Type B pancreatic cell (in vitro differentiated cells): ENCODE measurements at regions not wholly inside any gene's neighbourhood (a gene's known extent, or its start where the extent isn't known, plus 50 kb on each side); places are given as distances from the start of the nearest gene placed in this dataset.

ENCODE experiments used
- DNase-seq: peaks from one replicate; pipeline ENCODE4 v3.0.0; 2021; ENCODE audit warnings: mixed read lengths; ENCODE audit not compliant: unreplicated experiment; ENCODE audit errors: extremely low spot score
- H3K27ac Mint-ChIP-seq: 2 replicates; pipeline ENCODE4 v1.8.0; 2021; ENCODE audit warnings: mild to moderate bottlenecking, mixed read lengths
- H3K27me3 Mint-ChIP-seq: 2 replicates; pipeline ENCODE4 v1.8.0; 2021; ENCODE audit warnings: mixed read lengths
- H3K36me3 Mint-ChIP-seq: 2 replicates; pipeline ENCODE4 v1.8.0; 2021; ENCODE audit warnings: mixed read lengths
- H3K4me1 Mint-ChIP-seq: one replicate; pipeline ENCODE4 v1.8.0; 2021; ENCODE audit warnings: mixed read lengths; ENCODE audit not compliant: unreplicated experiment
- H3K4me3 Mint-ChIP-seq: 2 replicates; pipeline ENCODE4 v1.8.0; 2021; ENCODE audit warnings: mild to moderate bottlenecking, mixed read lengths
- H3K9me3 Mint-ChIP-seq: 2 replicates; pipeline ENCODE4 v1.8.0; 2021; ENCODE audit warnings: mixed read lengths
- TF ChIP-seq, protein P1 (sequence below): fragments of 200-600 bp; sonication (generic); conservative IDR thresholded peaks from 2 replicates; pipeline ENCODE4 v1.5.0; 2021; ENCODE audit warnings: antibody characterized with exemption, mild to moderate bottlenecking

DNA sequence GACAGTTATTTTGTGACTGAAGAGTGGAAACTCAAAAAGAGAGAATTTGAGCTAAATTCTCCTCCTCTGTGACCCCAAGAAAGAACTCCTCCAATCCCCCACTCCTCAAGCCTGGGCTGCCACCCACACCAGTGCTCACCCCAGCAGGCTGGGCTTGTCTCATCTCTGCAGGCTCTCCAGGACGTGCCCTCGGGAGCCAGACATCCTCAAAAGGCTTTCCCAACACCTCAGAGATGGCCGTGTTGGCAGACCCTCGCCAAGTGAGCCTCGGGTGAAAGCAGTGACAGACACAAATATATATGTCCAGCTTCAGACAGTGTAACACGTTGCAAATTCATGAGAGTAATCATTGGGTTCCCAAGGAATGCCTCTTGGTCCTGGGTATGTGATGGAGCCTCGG is 377.7 kb upstream of the SALL3 start:
- Mint-ChIP-seq H3K27ac (no peak overlapping the region), H3K36me3 (no peaks in the 10 kb centered on the region), H3K4me1 (peaks cover 14% of the 10 kb centered on the region), H3K27me3 (peaks cover 11% of the 10 kb centered on the region), H3K9me3 (peaks cover 5% of the 10 kb centered on the region), H3K4me3 (no peak overlapping the region)
- TF ChIP-seq, protein P1, sequence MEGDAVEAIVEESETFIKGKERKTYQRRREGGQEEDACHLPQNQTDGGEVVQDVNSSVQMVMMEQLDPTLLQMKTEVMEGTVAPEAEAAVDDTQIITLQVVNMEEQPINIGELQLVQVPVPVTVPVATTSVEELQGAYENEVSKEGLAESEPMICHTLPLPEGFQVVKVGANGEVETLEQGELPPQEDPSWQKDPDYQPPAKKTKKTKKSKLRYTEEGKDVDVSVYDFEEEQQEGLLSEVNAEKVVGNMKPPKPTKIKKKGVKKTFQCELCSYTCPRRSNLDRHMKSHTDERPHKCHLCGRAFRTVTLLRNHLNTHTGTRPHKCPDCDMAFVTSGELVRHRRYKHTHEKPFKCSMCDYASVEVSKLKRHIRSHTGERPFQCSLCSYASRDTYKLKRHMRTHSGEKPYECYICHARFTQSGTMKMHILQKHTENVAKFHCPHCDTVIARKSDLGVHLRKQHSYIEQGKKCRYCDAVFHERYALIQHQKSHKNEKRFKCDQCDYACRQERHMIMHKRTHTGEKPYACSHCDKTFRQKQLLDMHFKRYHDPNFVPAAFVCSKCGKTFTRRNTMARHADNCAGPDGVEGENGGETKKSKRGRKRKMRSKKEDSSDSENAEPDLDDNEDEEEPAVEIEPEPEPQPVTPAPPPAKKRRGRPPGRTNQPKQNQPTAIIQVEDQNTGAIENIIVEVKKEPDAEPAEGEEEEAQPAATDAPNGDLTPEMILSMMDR = no peak
- no peak for DNase-seq

DNA sequence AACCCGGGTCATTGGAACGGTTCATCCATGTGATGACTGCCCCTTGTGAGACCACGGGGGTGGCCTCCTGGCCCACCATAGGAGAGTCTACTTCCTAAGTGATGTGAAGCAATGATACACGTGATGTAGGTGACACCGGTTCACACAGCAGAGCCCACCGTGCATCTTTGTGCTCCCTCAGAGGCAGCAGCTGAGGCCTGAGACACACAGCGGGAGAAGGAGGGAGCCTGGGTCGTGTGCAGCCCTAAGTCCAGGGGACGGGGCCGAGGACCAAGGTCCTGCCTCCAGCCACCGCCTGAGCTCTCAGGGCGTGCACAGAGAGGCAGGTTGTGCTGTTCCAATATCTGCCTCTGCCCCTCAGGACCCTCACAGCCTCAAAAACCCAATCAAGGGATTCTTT is 377.2 kb upstream of the SALL3 start:
- Mint-ChIP-seq H3K9me3 (peaks cover 5% of the 10 kb centered on the region), H3K27ac (no peak overlapping the region), H3K4me3 (no peak overlapping the region), H3K27me3 (peaks cover 16% of the 10 kb centered on the region), H3K36me3 (no peaks in the 10 kb centered on the region), H3K4me1 (peaks cover 13% of the 10 kb centered on the region)
- TF ChIP-seq, protein P1 = no peak
- no peak for DNase-seq

DNA sequence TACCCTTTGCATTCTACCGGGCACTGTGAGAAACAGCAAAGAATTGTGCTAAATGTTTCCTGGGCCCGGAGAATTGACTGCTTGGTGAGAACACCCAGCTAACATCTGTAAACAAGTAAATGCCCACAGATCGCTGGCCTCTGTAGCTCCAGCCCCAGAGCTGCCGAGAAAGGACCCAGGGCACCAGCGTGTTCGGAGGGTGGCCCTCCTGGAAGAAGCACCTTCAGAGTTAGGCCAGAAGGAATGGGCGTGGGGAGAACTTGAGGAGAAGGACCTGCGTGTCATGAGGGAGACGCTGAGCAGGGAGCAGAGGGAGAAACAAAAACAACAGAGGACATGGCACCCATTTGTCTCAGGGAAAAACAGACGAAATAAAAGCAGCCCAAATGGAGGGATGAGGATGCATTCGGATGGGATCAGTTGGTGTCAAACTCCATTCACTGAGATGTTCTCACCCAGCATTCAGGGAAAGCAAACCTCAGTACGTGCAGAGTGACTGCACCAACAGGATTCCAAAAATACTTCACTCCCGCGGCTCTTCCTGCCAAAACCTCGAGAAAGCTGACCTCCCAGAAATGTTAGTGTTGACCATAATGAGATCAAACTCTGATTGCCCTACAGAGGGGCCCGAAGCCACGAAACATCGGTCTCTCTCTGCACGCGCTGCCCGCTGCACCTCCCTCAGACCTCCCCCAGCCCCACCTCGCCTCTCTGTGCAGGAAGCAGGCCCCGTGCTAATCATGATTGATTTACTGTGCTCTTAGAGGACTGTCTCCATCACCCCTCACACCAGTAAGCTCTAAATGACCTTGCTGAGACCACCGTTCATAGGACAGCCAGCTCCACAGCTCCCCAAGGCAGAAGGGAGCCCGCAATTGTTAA is 376.3 kb upstream of the SALL3 start:
- H3K27ac Mint-ChIP-seq = no peak overlapping the region

DNA sequence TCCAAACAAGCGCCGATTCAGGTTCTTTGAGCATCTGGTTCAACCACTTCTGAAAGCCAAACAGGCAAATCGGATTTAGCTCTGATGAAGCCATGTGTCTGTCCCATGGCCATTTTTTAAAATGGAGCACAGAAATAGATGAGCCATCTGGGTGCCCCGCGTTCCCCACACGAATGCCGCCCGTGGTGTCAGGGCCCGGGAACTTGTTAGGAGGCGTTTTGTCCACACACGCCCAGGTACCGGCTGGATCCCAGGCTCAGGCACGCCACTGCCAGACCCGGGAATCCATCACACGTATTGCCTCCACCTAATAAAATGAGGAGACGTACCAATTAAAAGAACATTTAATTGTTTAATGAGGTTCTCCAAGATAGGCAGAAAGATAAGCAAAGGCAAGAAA is 374.4 kb upstream of the SALL3 start:
- no peaks in the 10 kb centered on the region for H3K36me3 Mint-ChIP-seq
- peaks cover 11% of the 10 kb centered on the region for H3K27me3 Mint-ChIP-seq
- DNase-seq = peak; percentile 54
- no peak overlapping the region for H3K4me3 Mint-ChIP-seq
- H3K27ac Mint-ChIP-seq = no peak overlapping the region
- H3K4me1 Mint-ChIP-seq = peaks cover 20% of the 10 kb centered on the region
- TF ChIP-seq, protein P1 = no peak
- H3K9me3 Mint-ChIP-seq = no peaks in the 10 kb centered on the region

More for the DNA sequence above, 376.3 kb upstream of the SALL3 start:
- H3K36me3 Mint-ChIP-seq = no peaks in the 10 kb centered on the region
- peak overlapping the region; percentile 6 for H3K4me3 Mint-ChIP-seq
- no peak for DNase-seq
- H3K9me3 Mint-ChIP-seq = peaks cover 3% of the 10 kb centered on the region
- peaks cover 14% of the 10 kb centered on the region for H3K27me3 Mint-ChIP-seq
- TF ChIP-seq, protein P1 = no peak
- peaks cover 16% of the 10 kb centered on the region for H3K4me1 Mint-ChIP-seq

DNA sequence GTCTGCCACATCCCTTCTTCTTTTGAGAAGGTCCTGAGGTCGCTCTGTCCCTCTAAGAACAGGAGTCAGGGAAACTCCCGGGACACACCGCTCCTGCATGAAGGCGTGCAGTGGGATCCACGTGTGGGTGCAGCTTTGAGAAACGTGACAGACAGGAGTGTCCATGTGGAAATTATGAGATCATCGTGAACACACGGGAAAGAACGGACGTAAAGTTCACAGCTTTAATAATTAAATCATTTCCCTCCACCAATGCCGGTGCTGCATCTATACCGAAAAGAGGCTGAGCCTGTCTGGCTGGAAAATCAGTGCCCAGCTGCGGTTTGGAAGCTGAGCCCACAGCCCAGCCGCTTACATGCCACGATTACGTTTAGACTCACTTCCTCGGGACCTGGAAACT is 372.4 kb upstream of the SALL3 start:
- DNase-seq = peak; percentile 29
- Mint-ChIP-seq H3K27ac (no peak overlapping the region), H3K4me3 (no peak overlapping the region), H3K27me3 (peaks cover 11% of the 10 kb centered on the region), H3K36me3 (no peaks in the 10 kb centered on the region), H3K4me1 (peaks cover 30% of the 10 kb centered on the region), H3K9me3 (no peaks in the 10 kb centered on the region)
- TF ChIP-seq, protein P1 = no peak
